ENCODE measurements at regions not wholly inside any gene's neighbourhood (a gene's known extent, or its start where the extent isn't known, plus 50 kb on each side); places are given as distances from the start of the nearest gene placed in this dataset.

GRCh38 chr7:24169077-24169624 is 114.8 kb upstream of the NPY start:
- TF ChIP-seq CTCF (IDR thresholded peaks at IDR 0.05) = no peak
- TF ChIP-seq POLR2A (IDR thresholded peaks at IDR 0.05) = no peak
